Endothelial cell of umbilical vein (primary cell): ENCODE measurements at regions not wholly inside any gene's neighbourhood (a gene's known extent, or its start where the extent isn't known, plus 50 kb on each side); places are given as distances from the start of the nearest gene placed in this dataset.

Experiments used
- BruUV-seq: library from RNA; stranded (reverse); fragments of 400-500 nt; replicated peaks from 2 replicates; lab custom pipeline; 2021; lab: Mats Ljungman, UMichigan
- CTCF ChIA-PET: fragments of 300-600, 350-600 bp; sonication (Branson Sonifier 250); formaldehyde crosslinking; loops from one replicate; lab custom pipeline; 2021; ENCODE audit warnings: antibody characterized with exemption, inconsistent platforms; lab: Charles Lee
- POLR2A ChIA-PET: fragments of 300-600, 350-600 bp; sonication (Branson Sonifier 250); formaldehyde crosslinking; loops from one replicate; lab custom pipeline; 2021; ENCODE audit warnings: antibody characterized with exemption, inconsistent platforms; lab: Charles Lee
- DNase-seq: peaks from one replicate; pipeline ENCODE4 v3.0.0-alpha.2; 2011; ENCODE audit warnings: low read depth, low spot score
- FAIRE-seq: peaks from 2 replicates; lab custom pipeline; 2011; peaks lifted over from hg19 to GRCh38; lab: Jason Lieb, UNC
- H2AFZ ChIP-seq: 2 replicates; pipeline ENCODE4 v1.6.0; 2012; ENCODE audit warnings: low read depth, low read length, control low read depth, inconsistent platforms
- H3K27ac ChIP-seq: 2 replicates; pipeline ENCODE4 v1.5.1; 2011; ENCODE audit warnings: low read depth, mild to moderate bottlenecking, control low read depth, low read length, moderate library complexity; ENCODE audit not compliant: insufficient read depth
- H3K27me3 ChIP-seq, 2 experiments: 2 replicates each; pipeline versions ENCODE4 v1.6.0 to v1.6.1; 2011; ENCODE audit warnings: low read length in 2 of 2, mixed read lengths in 1 of 2; ENCODE audit not compliant: control insufficient read depth in 2 of 2, insufficient read depth in 2 of 2
- H3K36me3 ChIP-seq, 2 experiments: 2 replicates in 1 of 2; 3 replicates in 1 of 2; pipeline ENCODE4 v1.5.1; 2011; ENCODE audit warnings: low read length in 2 of 2, mild to moderate bottlenecking in 1 of 2, moderate library complexity in 1 of 2; ENCODE audit not compliant: control insufficient read depth in 2 of 2, insufficient read depth in 2 of 2; ENCODE audit errors: extremely low read depth in 1 of 2
- H3K4me1 ChIP-seq: 3 replicates; pipeline ENCODE4 v1.5.1; 2011; ENCODE audit warnings: mild to moderate bottlenecking, low read length; ENCODE audit not compliant: control insufficient read depth, insufficient read depth; ENCODE audit errors: extremely low read depth
- H3K4me2 ChIP-seq: 2 replicates; pipeline ENCODE4 v1.6.1; 2011; ENCODE audit warnings: low read length, control low read depth, mixed read lengths; ENCODE audit not compliant: insufficient read depth
- H3K4me3 ChIP-seq, 3 experiments: fragments of 200-600 bp in 1 of 3; sonication (generic), shearing (Covaris generic) in 1 of 3; replicated peaks in 1 of 3; 2 replicates each; pipeline ENCODE4 v1.5.1; 2011 to 2016; ENCODE audit warnings: control low read depth in 3 of 3, low read length in 3 of 3, mild to moderate bottlenecking in 2 of 3, inconsistent platforms in 1 of 3, low read depth in 1 of 3, moderate library complexity in 1 of 3; ENCODE audit not compliant: insufficient read depth in 1 of 3
- H3K79me2 ChIP-seq: 2 replicates; pipeline ENCODE4 v1.6.0; 2012; ENCODE audit warnings: low read length, inconsistent platforms; ENCODE audit not compliant: control insufficient read depth, insufficient read depth
- H3K9ac ChIP-seq: replicated peaks from 2 replicates; pipeline ENCODE3; 2011; ENCODE audit warnings: low read length, control low read depth; ENCODE audit not compliant: insufficient read depth; ENCODE audit errors: extremely low read depth
- H3K9me1 ChIP-seq: replicated peaks from 3 replicates; pipeline ENCODE4 v1.6.0; 2011; ENCODE audit warnings: mild to moderate bottlenecking, low read length; ENCODE audit not compliant: control insufficient read depth, insufficient read depth; ENCODE audit errors: extremely low read depth
- H3K9me3 ChIP-seq: replicated peaks from 2 replicates; pipeline ENCODE4 v1.5.1; 2012; ENCODE audit warnings: low read length, inconsistent platforms; ENCODE audit not compliant: control insufficient read depth, insufficient read depth
- H4K20me1 ChIP-seq: replicated peaks from 2 replicates; pipeline ENCODE3; 2011; ENCODE audit warnings: mild to moderate bottlenecking, low read length; ENCODE audit not compliant: control insufficient read depth, insufficient read depth; ENCODE audit errors: extremely low read depth
- CTCF ChIP-seq, 2 donors: IDR thresholded peaks; 1 replicate in 1 of 2; 2 replicates in 1 of 2; pipeline ENCODE4 v1.5.1; 2011; ENCODE audit warnings: low read length in 2 of 2, mild to moderate bottlenecking in 2 of 2, moderate library complexity in 2 of 2, control low read depth in 1 of 2, inconsistent platforms in 1 of 2, low read depth in 1 of 2; ENCODE audit not compliant: insufficient read depth in 1 of 2; ENCODE audit errors: extremely low read depth in 1 of 2
- EZH2 ChIP-seq: IDR thresholded peaks from 2 replicates; pipeline ENCODE4 v1.6.1; 2012; ENCODE audit warnings: borderline replicate concordance, low read depth, mild to moderate bottlenecking, moderate library complexity, low read length, inconsistent platforms; ENCODE audit not compliant: severe bottlenecking
- FOS ChIP-seq: IDR thresholded peaks from 2 replicates; pipeline ENCODE4 v1.6.1; 2011; ENCODE audit warnings: mild to moderate bottlenecking, low read length, moderate library complexity, borderline replicate concordance; ENCODE audit not compliant: insufficient read depth
- GATA2 ChIP-seq: IDR thresholded peaks from 2 replicates; pipeline ENCODE4 v1.7.0; 2011; ENCODE audit warnings: low read depth, mild to moderate bottlenecking, moderate library complexity, mixed read lengths, low read length; ENCODE audit not compliant: insufficient read length, insufficient read depth
- JUN ChIP-seq: IDR thresholded peaks from 2 replicates; pipeline ENCODE4 v1.6.1; 2011; ENCODE audit warnings: borderline replicate concordance, low read depth; ENCODE audit not compliant: insufficient read length, insufficient read depth
- MAX ChIP-seq: IDR thresholded peaks from 2 replicates; pipeline ENCODE4 v1.6.1; 2011; ENCODE audit not compliant: insufficient read depth, insufficient read length
- MYC ChIP-seq: IDR thresholded peaks from one replicate; pipeline ENCODE4 v1.6.1; 2011; ENCODE audit warnings: mild to moderate bottlenecking, low read depth, low read length
- POLR2A ChIP-seq: IDR thresholded peaks from 2 replicates; pipeline ENCODE4 v1.6.1; 2012; ENCODE audit warnings: low read depth, mild to moderate bottlenecking, control low read depth, low read length
- POLR2AphosphoS5 ChIP-seq: IDR thresholded peaks from 2 replicates; pipeline ENCODE4 v1.6.1; 2012; ENCODE audit warnings: low read depth, mild to moderate bottlenecking, control low read depth, low read length, moderate library complexity; ENCODE audit not compliant: insufficient read depth
- dilution Hi-C: fragments of 300-500 bp; cut with MboI; formaldehyde crosslinking; loops from one replicate; pipeline ENCODE4 v1.15.0; 2019; ENCODE audit warnings: low sequenced_read_pairs; ENCODE audit not compliant: extremely low pct_ligation_motif_present
- intact Hi-C: fragments of 100-400 bp; cut with micrococcal nuclease; formaldehyde crosslinking; loops from one replicate; pipeline ENCODE4 v1.10.0; 2022

DNA sequence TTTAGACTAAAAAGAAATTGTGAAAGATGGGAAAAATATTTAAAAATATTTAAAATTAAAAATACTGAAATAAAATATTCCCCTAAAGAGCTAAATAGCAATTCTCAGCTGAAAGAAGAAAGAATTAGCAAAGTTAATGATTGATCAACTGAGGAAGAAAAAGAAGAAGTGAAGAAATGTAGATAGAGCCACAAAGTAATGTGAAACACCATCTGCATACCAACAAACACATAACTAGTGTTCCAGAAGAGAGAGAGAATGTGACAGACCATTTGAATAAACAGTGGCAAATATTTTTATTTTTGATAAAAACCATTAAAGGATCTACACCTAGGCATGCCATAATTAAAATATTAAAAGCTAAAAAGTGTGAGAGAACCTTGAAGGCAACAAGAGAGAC, 784.5 kb upstream of the ZWINT start:
- no TSS peak for BruUV-seq
- dilution Hi-C loops, result no loop called here
- Histone ChIP-seq H3K4me1 (no peaks in the 10 kb centered on the region), H3K9me1 (no peaks in the 10 kb centered on the region), H3K4me3 (no peak overlapping the region), H3K27me3 (no peaks in the 10 kb centered on the region), H3K9ac (no peak overlapping the region), H3K36me3 (no peaks in the 10 kb centered on the region), H3K4me2 (no peak overlapping the region), H3K79me2 (no peaks in the 10 kb centered on the region), H3K27ac (no peak overlapping the region), H2AFZ (no peak overlapping the region), H3K9me3 (peaks cover 2% of the 10 kb centered on the region), H4K20me1 (no peaks in the 10 kb centered on the region)
- POLR2A ChIA-PET, result no interaction called here
- no peak for TF ChIP-seq POLR2AphosphoS5
- TF ChIP-seq CTCF (IDR thresholded peaks at IDR 0.05; ENCODE audit: extremely low read depth in 1 of 2, insufficient read depth in 1 of 2, low read depth in 1 of 2, low read length in 2 of 2), result no peak
- TF ChIP-seq FOS, result no peak
- TF ChIP-seq MAX, result no peak
- no peak for TF ChIP-seq JUN
- no peak for TF ChIP-seq POLR2A
- TF ChIP-seq MYC, result no peak
- TF ChIP-seq GATA2, result no peak
- no peak for TF ChIP-seq EZH2
- CTCF ChIA-PET, result no interaction called here
- DNase-seq (no peak), FAIRE-seq (no peak)
- intact Hi-C loops, result no loop called here
